PC-3 (cell line): ENCODE measurements at regions not wholly inside any gene's neighbourhood (a gene's known extent, or its start where the extent isn't known, plus 50 kb on each side); places are given as distances from the start of the nearest gene placed in this dataset.

Experiments
- CTCF ChIP-seq: fragments of 300-600 bp; sonication (generic); conservative IDR thresholded peaks from 2 replicates; pipeline ENCODE4 v1.5.1; 2017; ENCODE audit warnings: antibody characterized with exemption, low read depth, mild to moderate bottlenecking, low read length
- EZH2 ChIP-seq: fragments of 300-600 bp; sonication (generic); IDR thresholded peaks from one replicate; pipeline ENCODE4 v1.6.1; 2017; ENCODE audit warnings: antibody characterized with exemption, mild to moderate bottlenecking, low read length; ENCODE audit not compliant: unreplicated experiment

- TF ChIP-seq CTCF (no peak), EZH2 (no peak)
Observed at GRCh38 chr12:66059666-66060065, 70.9 kb downstream of the LLPH start.
